Neural cell (in vitro differentiated cells): ENCODE measurements at regions not wholly inside any gene's neighbourhood (a gene's known extent, or its start where the extent isn't known, plus 50 kb on each side); places are given as distances from the start of the nearest gene placed in this dataset.

Experiments used
- H2AFZ ChIP-seq: fragments of 200-600, 300-800 bp; sonication (generic), shearing (Covaris generic); 2 replicates; pipeline ENCODE4 v1.6.0; 2014; ENCODE audit warnings: low read depth, mild to moderate bottlenecking, antibody characterized with exemption, low read length, moderate library complexity
- H3F3A ChIP-seq: fragments of 200-600 bp; shearing (Covaris generic); 2 replicates; pipeline ENCODE4 v1.6.1; 2016; ENCODE audit warnings: mild to moderate bottlenecking, moderate library complexity, mixed read lengths, antibody characterized with exemption, low read length; ENCODE audit not compliant: insufficient read depth, poor library complexity, severe bottlenecking
- H3K27ac ChIP-seq: fragments of 200-600, 300-800 bp; sonication (generic), shearing (Covaris generic); 2 replicates; pipeline ENCODE4 v1.5.1; 2014; ENCODE audit warnings: mild to moderate bottlenecking, low read length, moderate library complexity
- H3K27me3 ChIP-seq: fragments of 300-800, 200-600 bp; sonication (generic), shearing (Covaris generic); 2 replicates; pipeline ENCODE4 v1.6.0; 2014; ENCODE audit warnings: mild to moderate bottlenecking, low read depth, low read length, moderate library complexity; ENCODE audit not compliant: insufficient read depth
- H3K36me3 ChIP-seq: fragments of 300-800, 200-600 bp; sonication (generic), shearing (Covaris generic); 2 replicates; pipeline ENCODE4 v1.5.1; 2014; ENCODE audit warnings: mild to moderate bottlenecking, antibody characterized with exemption, low read length, moderate library complexity; ENCODE audit not compliant: insufficient read depth
- H3K4me2 ChIP-seq: fragments of 300-800, 200-600 bp; sonication (generic), shearing (Covaris generic); 2 replicates; pipeline ENCODE4 v1.6.0; 2014; ENCODE audit warnings: mild to moderate bottlenecking, low read length
- H3K4me3 ChIP-seq: fragments of 300-800, 200-600 bp; sonication (generic), shearing (Covaris generic); 2 replicates; pipeline ENCODE4 v1.5.1; 2014; ENCODE audit warnings: mild to moderate bottlenecking, low read length, moderate library complexity
- H3K79me2 ChIP-seq: fragments of 200-600 bp; shearing (Covaris generic); replicated peaks from 2 replicates; pipeline ENCODE4 v1.6.0; 2014; ENCODE audit warnings: mild to moderate bottlenecking, low read length, moderate library complexity; ENCODE audit not compliant: insufficient read depth
- H3K9ac ChIP-seq: fragments of 300-800, 200-600 bp; sonication (generic), shearing (Covaris generic); 2 replicates; pipeline ENCODE4 v1.6.1; 2016; ENCODE audit warnings: mild to moderate bottlenecking, low read length, mixed read lengths
- H3K9me2 ChIP-seq: fragments of 200-600 bp; shearing (Covaris generic); 2 replicates; pipeline ENCODE4 v1.6.1; 2016; ENCODE audit warnings: mild to moderate bottlenecking, low read length, mixed read lengths; ENCODE audit not compliant: insufficient read depth
- H3K9me3 ChIP-seq: fragments of 200-600, 300-800 bp; sonication (generic), shearing (Covaris generic); 2 replicates; pipeline ENCODE4 v1.6.1; 2016; ENCODE audit warnings: mild to moderate bottlenecking, mixed run types, low read length, moderate library complexity, mixed read lengths
- H4K20me1 ChIP-seq: fragments of 200-600 bp; shearing (Covaris generic); 2 replicates; pipeline ENCODE4 v1.6.1; 2016; ENCODE audit warnings: mild to moderate bottlenecking, mixed run types; ENCODE audit not compliant: insufficient read depth
- EP300 ChIP-seq: fragments of 450-650 bp; conservative IDR thresholded peaks from 2 replicates; pipeline ENCODE4 v1.6.1; 2014; ENCODE audit warnings: antibody characterized with exemption, mild to moderate bottlenecking, moderate library complexity; ENCODE audit not compliant: poor library complexity, severe bottlenecking
- EZH2 ChIP-seq: fragments of 200-600, 300-800 bp; shearing (Covaris generic), sonication (generic); IDR thresholded peaks from 2 replicates; pipeline ENCODE4 v1.6.1; 2014; ENCODE audit warnings: antibody characterized with exemption, low read length, borderline replicate concordance, mild to moderate bottlenecking; ENCODE audit not compliant: insufficient read depth, poor library complexity, severe bottlenecking
- MXI1 ChIP-seq: fragments of 450-650 bp; conservative IDR thresholded peaks from 2 replicates; pipeline ENCODE4 v1.6.1; 2014; ENCODE audit warnings: antibody characterized with exemption, mild to moderate bottlenecking; ENCODE audit not compliant: poor library complexity, severe bottlenecking
- POLR2AphosphoS5 ChIP-seq: IDR thresholded peaks from 2 replicates; pipeline ENCODE4 v1.6.1; 2012
- RAD21 ChIP-seq: fragments of 450-650 bp; conservative IDR thresholded peaks from 2 replicates; pipeline ENCODE4 v1.6.1; 2014; ENCODE audit warnings: antibody characterized with exemption, mild to moderate bottlenecking, moderate library complexity
- SMC3 ChIP-seq: fragments of 450-650 bp; conservative IDR thresholded peaks from 2 replicates; pipeline ENCODE4 v1.6.1; 2014; ENCODE audit warnings: antibody characterized with exemption, mild to moderate bottlenecking, moderate library complexity; ENCODE audit not compliant: poor library complexity
- TAF1 ChIP-seq: IDR thresholded peaks from 2 replicates; pipeline ENCODE4 v1.6.1; 2012; ENCODE audit warnings: low read depth
- TF ChIP-seq, protein P1 (sequence below): IDR thresholded peaks from 2 replicates; pipeline ENCODE4 v1.6.1; 2012; ENCODE audit warnings: borderline replicate concordance
- TF ChIP-seq, protein P2 (sequence below): fragments of 450-650 bp; IDR thresholded peaks from 2 replicates; pipeline ENCODE4 v1.5.1; 2014; ENCODE audit warnings: antibody characterized with exemption, mild to moderate bottlenecking, moderate library complexity; ENCODE audit not compliant: poor library complexity, severe bottlenecking

DNA sequence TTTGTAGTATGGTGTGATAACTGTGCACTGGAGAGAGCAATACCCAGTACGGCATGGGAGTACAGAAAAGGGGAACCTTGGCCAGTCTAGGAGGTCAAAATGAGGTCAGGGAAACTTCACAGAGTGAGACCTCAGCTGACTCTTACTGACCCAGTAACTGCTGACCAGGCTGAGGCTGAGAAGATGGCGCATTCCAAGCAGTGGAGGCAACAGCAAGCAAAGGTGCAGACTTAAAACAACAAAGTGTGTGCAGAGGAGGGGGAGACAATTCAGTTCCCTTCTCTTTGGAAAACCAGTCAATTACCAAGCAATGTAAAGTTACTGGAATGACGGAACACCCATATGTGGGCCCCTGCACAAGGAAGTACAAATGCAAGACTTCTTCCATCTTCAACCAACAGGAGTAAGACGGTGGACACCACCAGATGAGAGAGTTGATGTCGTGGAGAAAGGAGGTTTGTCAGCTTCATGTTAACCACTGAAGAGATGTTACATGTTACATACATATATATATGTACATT is 54.6 kb upstream of the PRDX6 start:
- H3K9me2 ChIP-seq = no peaks in the 10 kb centered on the region
- H3K9me3 ChIP-seq = no peaks in the 10 kb centered on the region
- no peak overlapping the region for H3K4me3 ChIP-seq
- no peaks in the 10 kb centered on the region for H3K27me3 ChIP-seq
- H3F3A ChIP-seq = no peaks in the 10 kb centered on the region
- no peaks in the 10 kb centered on the region for H3K79me2 ChIP-seq
- H4K20me1 ChIP-seq = no peaks in the 10 kb centered on the region
- H3K36me3 ChIP-seq = no peaks in the 10 kb centered on the region
- no peak overlapping the region for H2AFZ ChIP-seq
- TF ChIP-seq EP300 = no peak
- TF ChIP-seq POLR2AphosphoS5 = no peak
- no peak overlapping the region for H3K9ac ChIP-seq
- H3K4me2 ChIP-seq = no peak overlapping the region
- no peak overlapping the region for H3K27ac ChIP-seq

DNA sequence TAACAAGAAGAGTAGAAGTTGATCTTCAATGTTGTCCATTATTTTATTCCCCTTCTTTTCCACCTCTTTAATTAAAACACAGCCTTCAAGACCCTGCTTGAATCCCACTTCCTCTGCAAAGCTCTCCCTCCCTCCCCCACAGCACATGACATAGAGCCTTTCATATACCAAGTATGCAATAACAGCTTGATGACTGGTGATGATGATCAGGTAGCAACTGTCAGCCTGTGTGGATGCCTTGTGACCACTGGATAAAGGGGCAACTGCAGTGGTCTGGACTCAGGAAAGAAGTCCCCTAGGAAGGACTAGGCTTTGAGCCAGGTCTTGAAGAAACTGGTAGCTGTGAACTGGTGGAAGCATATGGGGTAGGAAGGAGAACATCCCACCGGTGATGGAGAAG is 53.8 kb upstream of the PRDX6 start:
- Histone ChIP-seq H3F3A (no peaks in the 10 kb centered on the region), H3K9me2 (no peaks in the 10 kb centered on the region)
- TF ChIP-seq EZH2 (no peak), POLR2AphosphoS5 (no peak), MXI1 (no peak), EP300 (no peak), RAD21 (no peak), TAF1 (no peak), SMC3 (no peak)
- TF ChIP-seq, protein P1, sequence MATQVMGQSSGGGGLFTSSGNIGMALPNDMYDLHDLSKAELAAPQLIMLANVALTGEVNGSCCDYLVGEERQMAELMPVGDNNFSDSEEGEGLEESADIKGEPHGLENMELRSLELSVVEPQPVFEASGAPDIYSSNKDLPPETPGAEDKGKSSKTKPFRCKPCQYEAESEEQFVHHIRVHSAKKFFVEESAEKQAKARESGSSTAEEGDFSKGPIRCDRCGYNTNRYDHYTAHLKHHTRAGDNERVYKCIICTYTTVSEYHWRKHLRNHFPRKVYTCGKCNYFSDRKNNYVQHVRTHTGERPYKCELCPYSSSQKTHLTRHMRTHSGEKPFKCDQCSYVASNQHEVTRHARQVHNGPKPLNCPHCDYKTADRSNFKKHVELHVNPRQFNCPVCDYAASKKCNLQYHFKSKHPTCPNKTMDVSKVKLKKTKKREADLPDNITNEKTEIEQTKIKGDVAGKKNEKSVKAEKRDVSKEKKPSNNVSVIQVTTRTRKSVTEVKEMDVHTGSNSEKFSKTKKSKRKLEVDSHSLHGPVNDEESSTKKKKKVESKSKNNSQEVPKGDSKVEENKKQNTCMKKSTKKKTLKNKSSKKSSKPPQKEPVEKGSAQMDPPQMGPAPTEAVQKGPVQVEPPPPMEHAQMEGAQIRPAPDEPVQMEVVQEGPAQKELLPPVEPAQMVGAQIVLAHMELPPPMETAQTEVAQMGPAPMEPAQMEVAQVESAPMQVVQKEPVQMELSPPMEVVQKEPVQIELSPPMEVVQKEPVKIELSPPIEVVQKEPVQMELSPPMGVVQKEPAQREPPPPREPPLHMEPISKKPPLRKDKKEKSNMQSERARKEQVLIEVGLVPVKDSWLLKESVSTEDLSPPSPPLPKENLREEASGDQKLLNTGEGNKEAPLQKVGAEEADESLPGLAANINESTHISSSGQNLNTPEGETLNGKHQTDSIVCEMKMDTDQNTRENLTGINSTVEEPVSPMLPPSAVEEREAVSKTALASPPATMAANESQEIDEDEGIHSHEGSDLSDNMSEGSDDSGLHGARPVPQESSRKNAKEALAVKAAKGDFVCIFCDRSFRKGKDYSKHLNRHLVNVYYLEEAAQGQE = no peak
- TF ChIP-seq, protein P2, sequence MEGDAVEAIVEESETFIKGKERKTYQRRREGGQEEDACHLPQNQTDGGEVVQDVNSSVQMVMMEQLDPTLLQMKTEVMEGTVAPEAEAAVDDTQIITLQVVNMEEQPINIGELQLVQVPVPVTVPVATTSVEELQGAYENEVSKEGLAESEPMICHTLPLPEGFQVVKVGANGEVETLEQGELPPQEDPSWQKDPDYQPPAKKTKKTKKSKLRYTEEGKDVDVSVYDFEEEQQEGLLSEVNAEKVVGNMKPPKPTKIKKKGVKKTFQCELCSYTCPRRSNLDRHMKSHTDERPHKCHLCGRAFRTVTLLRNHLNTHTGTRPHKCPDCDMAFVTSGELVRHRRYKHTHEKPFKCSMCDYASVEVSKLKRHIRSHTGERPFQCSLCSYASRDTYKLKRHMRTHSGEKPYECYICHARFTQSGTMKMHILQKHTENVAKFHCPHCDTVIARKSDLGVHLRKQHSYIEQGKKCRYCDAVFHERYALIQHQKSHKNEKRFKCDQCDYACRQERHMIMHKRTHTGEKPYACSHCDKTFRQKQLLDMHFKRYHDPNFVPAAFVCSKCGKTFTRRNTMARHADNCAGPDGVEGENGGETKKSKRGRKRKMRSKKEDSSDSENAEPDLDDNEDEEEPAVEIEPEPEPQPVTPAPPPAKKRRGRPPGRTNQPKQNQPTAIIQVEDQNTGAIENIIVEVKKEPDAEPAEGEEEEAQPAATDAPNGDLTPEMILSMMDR = no peak

DNA sequence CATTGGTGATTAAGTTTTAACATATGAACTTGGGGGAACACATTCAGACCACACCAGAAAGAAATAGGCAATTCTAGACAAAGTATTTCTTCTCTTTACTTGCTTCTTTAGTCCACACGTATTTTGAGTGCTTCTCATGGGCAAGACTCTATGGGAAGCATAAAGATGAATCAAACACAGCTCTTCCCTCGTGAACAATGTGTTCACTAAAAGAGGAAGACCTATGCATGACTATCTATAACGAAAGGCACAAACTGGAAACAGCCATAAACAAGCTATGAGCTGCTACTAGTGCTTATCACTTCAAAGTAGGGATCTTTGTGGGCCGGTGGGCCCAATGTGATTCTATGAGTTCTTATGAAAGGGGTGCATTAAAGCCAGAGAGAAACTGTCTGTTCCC is 53.0 kb upstream of the PRDX6 start:
- H3K9ac ChIP-seq = no peak overlapping the region
- no peaks in the 10 kb centered on the region for H3K9me2 ChIP-seq
- no peaks in the 10 kb centered on the region for H4K20me1 ChIP-seq
- H2AFZ ChIP-seq = no peak overlapping the region
- no peak overlapping the region for H3K4me3 ChIP-seq
- TF ChIP-seq EZH2 (no peak), EP300 (no peak), TAF1 (no peak), MXI1 (no peak)
- TF ChIP-seq, protein P1 = no peak
- no peaks in the 10 kb centered on the region for H3F3A ChIP-seq
- no peaks in the 10 kb centered on the region for H3K9me3 ChIP-seq
- no peaks in the 10 kb centered on the region for H3K79me2 ChIP-seq
- H3K27me3 ChIP-seq = no peaks in the 10 kb centered on the region
- no peak overlapping the region for H3K4me2 ChIP-seq
- no peak overlapping the region for H3K27ac ChIP-seq
- no peaks in the 10 kb centered on the region for H3K36me3 ChIP-seq

More for the DNA sequence above, 53.8 kb upstream of the PRDX6 start:
- Histone ChIP-seq H3K9ac (no peak overlapping the region), H2AFZ (no peak overlapping the region), H4K20me1 (no peaks in the 10 kb centered on the region), H3K4me3 (no peak overlapping the region), H3K79me2 (no peaks in the 10 kb centered on the region), H3K36me3 (no peaks in the 10 kb centered on the region), H3K9me3 (no peaks in the 10 kb centered on the region), H3K27me3 (no peaks in the 10 kb centered on the region), H3K27ac (no peak overlapping the region), H3K4me2 (no peak overlapping the region)
